ENCODE measurements at regions not wholly inside any gene's neighbourhood (a gene's known extent, or its start where the extent isn't known, plus 50 kb on each side); places are given as distances from the start of the nearest gene placed in this dataset.

DNA sequence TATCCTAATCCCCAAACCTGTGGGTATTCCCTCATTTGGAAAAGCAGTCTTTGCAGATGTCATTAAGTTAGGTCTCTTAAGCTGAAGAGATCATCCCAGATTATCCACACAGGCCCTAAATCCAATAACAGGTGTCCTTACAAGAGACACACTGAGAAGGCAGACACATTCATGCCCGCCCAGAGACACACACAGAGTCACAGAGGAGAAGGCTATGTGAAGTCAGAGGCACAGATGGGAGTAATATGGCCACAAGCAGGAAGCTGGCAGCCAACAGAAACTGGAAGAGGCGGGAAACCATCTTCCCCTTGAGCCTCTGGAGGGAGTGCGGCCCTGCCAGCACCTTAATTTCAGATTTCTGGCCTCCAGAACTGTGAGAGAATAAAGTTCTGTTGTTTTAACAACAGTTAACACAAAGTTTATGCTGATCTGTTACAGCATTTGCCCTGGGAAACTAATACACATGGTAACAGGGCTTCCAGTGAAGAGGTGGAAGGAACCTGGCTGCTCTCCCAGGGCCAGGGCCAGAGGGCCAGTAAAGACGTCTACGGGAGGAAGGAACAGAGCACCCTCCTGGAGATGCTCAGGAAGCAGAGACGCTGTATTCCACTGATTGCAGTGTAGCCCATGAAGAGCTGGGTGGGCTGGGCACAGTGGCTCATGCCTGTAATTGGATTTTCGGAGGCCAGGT is 217.5 kb downstream of the GLI2 start:
- no peak for DNase-seq (ENCODE audit: low read depth in 2 of 2)

DNA sequence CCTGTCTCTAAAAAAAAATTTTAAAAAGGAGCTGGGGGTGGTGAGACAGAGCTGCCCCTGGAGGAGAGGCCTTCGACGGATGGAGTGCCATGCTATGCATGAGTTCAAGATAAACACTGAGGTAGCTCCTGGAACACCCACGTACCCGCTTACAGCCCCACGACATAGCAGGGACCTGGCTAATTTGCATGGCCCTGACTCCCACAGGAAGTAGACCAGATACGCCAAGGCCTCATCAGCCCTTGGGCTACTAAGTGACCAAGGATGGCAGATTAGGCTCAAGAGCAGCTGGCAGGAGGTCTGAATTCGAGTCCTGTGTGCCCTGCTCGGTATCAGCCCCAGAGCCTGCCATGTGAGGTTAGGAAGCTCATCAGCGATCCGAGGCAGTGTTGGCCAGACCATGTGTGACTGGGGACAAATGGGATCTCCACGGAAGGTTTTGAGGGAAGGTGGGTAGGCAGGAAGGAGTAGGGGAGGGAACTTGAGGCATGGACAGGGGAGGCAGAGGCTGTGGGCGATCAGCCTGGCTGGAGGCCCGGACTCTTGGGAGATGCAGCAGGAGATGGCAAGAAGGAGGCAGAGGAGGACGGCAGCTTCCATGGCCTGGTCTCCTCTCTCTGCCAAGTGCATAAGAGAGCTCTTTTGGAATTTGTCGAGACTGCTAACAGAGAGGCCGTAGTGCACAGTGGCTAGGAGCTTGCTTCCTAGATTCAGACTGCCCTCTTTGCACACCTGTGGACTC is 218.3 kb downstream of the GLI2 start:
- no peak for DNase-seq (ENCODE audit: low read depth in 2 of 2)

DNA sequence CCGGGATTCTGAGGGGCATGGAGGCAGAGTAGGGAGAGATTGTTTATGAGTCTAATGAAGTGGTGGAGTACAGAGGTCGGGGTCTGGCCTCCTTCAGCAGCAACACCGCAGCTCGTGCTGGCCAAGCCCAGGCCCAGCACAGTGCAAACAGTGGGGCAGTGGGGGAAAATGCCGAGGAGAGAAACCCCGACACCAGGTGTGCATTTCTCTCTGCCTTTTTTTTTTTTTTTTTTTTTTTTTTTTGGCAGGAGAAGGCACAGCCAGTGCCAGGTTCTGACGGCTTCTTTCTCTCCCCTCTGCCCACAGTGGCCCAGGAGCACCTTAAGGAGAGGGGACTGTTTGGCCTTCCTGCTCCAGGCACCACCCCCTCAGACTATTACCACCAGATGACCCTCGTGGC is 219.3 kb downstream of the GLI2 start:
- DNase-seq (ENCODE audit: low read depth in 2 of 2), result no peak

DNA sequence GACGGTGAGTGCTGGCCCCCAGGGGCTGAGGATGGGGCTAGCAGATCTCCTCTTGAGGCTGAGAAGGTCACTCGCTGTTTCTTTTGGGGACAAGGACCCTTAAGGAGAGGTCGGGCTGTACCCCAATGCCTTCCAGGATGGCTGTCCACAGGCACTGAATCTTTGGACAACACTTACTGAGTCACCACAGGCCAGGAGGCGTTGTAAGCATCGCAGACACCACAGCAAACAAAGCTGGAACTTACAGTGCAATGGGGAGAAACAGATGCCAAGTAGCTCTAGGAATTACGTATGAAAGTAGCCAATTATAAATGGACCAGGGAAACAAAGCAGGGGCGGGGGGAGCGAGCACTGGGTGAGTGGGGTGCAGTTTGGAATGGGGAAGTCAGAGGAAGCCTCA is 219.8 kb downstream of the GLI2 start:
- no peak for DNase-seq (ENCODE audit: low read depth in 2 of 2)

DNA sequence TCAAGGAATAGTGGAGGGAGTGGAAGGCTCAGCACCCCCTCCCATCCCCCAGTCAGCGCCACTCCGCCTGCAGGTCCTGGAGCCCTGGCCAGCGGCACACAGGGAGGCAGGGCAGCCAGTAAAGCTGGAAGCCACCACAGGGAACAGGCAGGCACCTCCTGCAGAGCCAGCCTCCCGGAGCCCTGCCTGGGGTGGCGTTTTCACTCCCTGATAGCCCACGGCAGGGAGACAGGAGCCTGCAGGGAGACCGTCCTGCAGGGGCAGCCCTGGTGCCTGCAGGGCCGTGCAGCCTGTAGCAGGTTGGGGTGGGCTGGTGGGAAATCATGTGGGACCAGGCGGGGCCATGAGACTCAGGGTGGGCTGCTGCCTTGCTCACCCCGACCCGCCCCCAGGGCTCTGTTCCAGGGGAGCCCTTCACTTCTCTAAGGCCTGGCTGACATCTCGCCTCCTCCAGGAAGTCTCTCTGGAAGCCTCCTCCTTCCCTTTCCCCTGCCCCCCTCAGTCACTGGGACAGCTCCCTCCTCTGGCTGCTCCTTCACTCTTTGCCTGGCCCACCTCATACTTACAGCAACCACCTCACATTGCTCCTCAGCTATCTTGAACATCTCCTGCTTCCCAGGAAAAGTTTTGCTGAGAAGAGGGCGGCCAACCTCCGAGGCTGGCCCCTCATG is 221.0 kb downstream of the GLI2 start:
- DNase-seq (ENCODE audit: low read depth in 2 of 2), result no peak

DNA sequence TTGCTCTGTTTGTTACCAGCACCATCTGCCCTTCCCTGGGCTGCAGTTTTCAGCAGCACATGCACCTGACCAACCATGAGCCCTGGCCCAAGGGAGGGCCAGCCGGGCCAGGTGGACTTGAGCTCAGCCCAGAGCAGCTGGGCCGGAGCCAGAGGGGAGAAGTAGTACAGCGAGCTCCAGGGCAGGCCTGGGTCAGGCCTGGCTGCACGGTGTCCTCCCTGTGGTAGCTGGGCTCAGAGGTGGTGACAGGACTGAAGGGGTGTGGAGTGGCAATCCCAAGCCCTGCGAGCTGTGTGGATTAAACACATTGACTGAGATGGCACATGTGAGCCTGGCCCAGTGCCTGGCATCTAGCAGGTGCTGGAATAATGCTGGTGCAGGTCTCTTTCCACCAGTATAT is 222.2 kb downstream of the GLI2 start:
- no peak for DNase-seq (ENCODE audit: low read depth in 2 of 2)

DNA sequence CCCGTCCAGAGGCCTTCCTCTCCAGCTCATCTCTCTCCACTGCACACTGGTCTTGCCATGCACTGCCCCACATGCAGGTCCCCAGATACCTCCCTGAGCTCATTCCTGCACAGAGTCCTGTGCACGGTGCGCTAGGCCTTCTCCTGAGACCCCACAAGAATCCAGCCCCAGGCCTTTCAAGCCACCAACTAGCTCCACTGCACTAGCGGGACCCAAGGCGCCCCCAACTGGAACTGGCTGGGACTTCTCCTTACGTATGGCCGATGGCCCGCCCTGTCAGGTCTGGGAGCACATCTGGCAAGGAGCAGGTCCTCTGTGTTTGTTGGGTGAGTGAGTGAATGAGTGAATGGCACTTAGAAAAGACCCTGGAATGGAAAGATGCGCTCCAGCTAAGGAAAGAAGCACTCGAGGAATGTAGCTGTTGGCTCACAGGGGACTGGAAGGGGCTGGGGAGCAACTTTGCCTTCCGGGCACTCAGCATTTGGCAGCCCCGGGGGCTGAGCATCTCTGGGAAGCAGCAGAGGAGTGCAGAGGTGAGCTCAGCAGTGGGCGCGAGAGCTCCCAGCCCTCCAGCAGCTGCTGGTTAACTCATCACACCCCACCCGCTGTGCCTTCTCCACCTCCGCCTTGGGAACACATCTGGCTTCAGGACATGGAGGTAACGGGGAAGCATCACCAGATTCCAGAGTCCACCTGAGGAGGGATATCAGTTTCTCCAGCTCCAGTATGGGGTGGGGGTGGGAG is 223.1 kb downstream of the GLI2 start:
- DNase-seq (ENCODE audit: low read depth in 2 of 2), result peak; percentile 13 to 18

DNA sequence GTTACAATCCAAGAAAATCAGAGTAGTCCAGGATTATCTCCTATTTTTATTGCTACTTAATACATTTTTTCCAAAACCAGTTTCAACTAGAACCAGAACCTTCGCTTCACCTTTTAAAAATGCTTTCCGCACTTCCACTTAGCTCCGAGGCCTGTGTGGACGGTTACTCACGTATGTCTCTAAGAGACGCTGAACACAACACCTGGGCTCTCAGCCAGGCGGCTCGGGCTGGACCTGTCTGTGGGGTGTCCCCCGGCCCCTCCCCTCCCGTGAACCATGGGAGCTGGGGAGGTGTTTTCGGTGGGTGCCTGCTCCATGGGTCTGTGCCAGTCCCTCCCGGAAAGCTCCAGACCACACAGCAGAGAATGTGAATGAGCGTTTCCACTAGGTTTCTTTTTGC is 223.8 kb downstream of the GLI2 start:
- DNase-seq (ENCODE audit: low read depth in 2 of 2), result no peak

DNA sequence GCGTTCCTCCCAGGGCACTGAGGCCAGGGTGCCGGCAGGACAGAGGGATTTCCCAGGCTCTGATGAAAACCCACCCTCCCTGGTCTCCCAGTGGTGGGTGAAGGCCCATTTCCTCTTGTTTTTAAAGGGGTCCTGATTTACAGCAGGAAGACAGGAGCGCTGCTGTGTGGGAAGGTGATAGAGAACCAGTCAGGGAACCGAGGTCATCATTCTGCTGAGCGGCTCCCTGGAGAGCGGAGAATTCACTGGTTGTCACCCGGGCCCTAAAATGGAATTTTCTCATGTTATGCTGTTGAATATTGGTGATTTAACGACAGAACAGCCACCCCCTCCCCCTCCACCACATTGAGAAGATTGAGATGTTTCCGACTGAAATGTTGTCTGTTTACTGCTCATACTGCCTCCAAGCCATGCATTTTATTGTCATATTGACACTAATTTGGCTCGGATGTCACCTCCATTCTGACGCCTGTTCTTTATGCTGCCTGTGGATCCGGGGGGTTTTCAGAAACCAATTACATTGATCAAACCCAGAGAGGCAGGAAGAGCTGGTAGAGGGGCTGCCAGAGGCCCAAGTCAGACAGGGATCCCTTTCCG is 225.2 kb downstream of the GLI2 start:
- no peak for DNase-seq (ENCODE audit: low read depth in 2 of 2)

DNA sequence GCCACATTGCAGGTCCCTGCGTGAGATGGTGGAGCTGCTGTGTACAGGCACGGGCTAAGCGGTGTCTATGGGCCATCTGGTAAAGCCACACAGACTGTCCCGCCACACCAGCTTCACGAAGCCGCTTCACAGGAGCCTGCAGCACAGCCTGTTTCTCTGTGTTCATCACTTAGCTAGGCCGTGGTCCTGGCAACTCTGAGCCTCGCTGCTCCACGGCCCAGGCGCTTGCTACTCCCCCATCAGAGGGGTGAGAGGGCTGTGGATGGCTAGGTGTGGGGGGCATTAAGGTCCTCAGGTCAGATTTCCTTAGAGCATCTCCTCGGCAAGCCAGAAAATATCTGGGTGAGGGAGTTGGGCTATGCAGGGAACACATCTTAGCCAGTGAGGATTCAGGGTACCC is 225.7 kb downstream of the GLI2 start:
- DNase-seq (ENCODE audit: low read depth in 2 of 2), result no peak

DNA sequence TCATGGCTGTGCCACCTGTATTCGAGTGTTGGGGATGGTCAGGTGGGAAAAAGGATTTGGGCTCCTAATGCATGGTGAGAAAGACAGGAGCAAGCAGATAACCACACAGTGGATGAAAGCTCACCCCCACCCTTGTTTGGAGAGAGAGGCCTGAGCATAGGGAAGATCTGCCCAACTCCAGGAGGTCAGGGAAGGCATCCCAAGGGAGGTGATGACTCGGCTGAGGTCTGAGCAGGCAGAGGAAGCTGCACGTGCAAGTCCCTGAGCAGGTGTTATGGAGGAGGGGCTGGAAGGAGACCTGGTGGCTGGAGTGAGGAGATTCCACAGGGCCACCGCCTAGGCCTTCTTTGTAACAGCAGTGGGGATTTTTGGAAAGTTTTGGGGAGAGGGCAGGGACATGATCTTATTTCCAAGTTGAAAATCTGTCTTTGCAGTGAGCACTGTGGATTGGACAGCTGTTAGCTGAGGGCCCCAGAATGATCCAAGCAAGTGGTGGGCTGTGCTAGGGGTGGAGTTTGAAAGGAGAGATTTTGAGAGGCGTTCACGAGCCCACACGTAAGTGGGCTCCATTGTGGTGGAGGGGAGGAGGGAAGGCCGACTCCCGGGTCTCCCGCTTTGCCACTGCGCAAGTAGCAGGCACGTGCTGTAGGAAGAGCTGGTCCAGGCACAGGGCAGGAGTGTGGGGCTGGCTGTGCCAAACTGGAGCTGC is 228.5 kb downstream of the GLI2 start:
- no peak for DNase-seq (ENCODE audit: low read depth in 2 of 2)

DNA sequence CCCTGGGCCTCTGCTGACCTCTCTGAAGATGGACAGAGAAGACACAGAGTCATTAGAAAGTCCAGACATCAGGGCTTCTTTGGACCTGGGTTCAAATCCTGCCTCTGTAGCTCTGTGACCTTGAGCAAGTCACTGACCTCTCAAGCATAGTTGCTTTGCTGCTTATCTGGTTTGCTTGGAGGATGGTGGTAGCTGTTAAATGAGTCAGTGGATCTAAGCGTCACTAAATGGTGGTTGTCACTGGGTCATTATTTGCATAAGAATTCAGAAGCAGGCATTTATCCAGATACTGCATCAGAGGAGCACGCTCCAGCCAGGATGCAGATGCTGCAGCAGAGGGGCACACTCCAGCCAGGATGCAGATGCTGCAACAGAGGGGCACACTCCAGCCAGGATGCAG is 229.2 kb downstream of the GLI2 start:
- no peak for DNase-seq (ENCODE audit: low read depth in 2 of 2)

DNA sequence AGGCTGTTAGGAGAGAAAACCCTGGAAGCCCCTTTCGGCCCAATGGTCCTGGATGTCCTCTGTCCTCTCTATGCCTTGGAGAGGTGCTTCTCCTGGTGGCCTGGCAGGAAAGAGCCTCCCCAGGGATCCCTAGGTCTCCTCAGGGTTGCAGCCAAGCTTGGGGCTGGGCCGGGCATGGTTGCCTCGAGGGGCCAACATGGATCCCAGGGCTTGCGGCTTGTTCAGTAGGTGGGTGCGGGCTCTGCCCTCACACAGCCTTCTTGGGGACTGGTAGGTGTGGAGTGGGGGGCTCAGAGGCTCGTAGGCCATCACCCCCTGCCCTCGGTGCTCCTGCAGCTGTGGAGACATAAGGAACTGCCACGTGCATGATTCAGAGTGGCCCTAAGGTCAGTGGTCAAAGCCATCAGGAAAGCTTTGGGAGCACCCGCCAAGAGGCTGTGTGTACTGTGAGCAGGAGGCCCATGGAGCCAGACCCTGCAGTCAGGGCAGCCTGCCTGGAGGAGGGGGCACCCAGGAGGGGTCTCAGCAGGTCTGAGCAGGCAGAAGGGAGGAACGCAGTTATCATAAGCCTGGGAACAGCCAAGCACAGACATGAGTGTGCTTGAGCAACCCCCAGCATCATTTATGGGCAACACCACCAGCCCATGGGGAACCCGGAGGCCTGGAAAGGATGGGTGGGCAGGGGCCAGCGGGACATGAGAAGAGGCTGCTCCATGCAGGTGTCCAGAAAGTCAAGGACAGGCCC is 231.0 kb downstream of the GLI2 start:
- DNase-seq (ENCODE audit: low read depth in 2 of 2), result no peak

DNA sequence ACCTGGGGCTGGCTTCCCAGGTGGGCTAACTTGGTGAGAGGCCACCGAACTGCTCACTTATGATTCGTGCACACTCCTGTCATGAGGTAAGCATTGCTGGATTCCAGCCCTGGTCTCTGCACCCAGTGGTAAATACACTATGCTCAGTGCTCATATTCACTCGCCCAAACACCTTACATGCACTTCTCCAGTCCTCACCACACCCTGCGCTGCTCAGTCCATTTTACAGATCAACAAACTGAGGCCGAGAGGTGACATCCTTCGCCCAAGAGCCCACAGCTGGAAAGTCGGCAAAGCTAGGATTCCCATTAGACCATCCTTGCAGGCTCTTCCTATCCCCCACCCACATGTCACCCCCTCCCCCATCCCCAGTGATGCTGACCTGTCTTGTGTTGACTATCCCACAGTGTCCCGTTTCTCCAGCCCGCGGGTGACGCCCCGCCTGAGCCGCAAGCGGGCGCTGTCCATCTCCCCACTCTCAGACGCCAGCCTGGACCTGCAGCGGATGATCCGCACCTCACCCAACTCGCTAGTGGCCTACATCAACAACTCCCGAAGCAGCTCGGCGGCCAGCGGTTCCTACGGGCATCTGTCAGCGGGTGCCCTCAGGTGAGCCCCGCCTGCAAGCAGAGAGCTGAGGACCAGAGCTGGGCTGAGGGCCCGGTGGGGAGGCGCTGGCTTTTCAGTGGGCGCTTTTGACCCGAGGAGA is 232.8 kb downstream of the GLI2 start:
- DNase-seq (ENCODE audit: low read depth in 2 of 2), result no peak

DNA sequence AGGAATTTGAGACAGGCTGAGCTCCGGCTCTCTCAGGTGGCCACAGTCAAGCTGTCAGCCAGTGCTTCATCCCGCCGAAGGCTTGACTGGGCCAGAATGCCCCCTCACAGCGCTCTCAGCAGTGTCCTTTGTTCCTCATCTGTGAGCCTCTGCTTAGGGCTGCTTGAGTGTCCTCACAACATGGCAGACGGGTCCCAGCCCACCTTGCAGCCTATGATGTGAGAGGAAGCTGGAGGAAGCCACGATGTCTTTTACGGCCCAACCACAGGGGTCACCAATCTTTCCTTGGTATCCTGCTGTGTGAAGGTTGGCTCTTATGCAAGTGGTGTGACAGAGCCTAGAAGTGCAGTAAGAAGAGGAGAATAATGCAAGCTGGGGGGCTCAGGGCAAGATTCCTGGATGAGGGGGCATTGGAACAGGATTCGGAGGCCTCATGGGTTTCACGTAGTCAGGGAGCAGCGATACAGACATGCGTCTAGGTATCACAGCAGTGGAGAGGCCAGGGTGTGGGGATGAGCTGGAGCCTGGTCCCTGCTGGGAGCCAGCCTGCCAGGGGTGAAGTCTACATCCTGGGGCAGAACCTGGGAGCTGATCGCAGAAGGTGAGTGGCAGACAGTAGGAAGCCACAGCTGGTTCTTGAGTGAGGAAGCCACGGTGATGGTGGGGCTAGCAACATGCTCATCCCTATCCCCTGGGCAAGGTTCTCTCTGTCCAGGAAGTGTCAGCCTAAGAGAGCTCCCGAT is 234.1 kb downstream of the GLI2 start:
- no peak for DNase-seq (ENCODE audit: low read depth in 2 of 2)

DNA sequence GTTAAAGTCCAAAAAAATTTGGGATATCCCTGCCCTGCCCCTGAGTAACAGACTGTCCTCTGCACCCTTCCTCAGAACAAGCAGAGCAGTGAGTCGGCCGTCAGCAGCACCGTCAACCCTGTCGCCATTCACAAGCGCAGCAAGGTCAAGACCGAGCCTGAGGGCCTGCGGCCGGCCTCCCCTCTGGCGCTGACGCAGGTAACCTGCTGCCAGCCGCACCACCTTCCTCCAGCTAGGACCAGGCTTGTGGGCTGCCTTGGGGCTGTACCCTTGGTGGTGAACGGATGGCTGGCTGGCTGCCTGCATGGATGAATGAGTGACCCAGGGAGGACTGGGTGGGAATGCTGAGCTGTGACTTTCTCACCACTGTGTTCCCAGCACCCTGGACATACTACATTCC is 236.2 kb downstream of the GLI2 start:
- no peak for DNase-seq (ENCODE audit: low read depth in 2 of 2)

DNA sequence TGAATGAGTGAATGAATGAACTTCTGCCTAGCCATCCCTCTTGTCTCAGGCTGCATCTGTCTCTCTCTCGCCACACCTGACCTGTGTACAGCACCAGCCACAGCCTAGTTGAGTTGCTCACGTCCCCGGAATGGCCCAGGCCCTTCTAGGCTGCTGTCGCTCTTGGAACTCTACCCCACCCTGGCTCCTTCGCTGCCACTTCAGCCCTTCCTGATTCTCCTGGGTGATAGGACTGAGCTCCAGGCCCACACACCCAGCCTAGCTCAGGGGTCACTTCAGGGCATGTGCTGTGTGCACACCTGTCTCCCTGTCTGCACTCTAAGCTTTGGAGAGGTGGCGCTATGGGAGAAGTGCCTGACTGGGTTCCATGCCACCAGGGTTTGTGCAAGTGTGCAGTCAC is 236.6 kb downstream of the GLI2 start:
- no peak for DNase-seq (ENCODE audit: low read depth in 2 of 2)

DNA sequence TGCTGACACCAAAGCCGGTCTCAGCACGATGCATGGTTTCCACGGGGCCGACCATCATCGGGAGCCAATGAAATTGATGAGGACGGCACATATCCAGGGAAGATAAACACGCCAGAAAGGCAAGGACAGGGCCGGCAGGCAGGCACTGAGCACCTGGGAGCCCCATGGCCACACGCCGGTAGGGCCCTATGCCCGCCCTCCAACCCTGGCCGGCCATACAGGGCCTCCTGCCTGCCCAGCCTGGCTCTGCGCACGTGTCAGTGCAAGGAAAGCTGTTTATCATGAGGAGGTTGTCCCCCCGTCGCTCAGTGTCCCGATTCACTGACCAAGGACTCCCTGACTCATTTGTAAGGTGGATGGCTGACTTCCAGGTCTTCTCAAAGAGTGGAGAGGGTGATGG is 237.5 kb downstream of the GLI2 start:
- DNase-seq (ENCODE audit: low read depth in 2 of 2), result no peak

DNA sequence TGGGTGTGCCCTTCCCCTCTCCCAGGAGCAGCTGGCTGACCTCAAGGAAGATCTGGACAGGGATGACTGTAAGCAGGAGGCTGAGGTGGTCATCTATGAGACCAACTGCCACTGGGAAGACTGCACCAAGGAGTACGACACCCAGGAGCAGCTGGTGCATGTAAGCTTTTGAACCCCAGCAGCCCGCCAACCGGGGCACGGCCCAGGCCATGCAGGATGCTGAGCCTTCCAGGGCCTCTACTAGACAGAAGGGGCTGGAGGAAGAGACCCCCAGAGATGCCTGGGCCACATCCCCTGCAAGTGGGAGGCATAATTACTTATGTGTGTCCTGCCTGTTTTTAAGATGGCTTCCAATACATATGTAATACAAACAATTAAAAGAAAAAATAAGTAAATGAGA is 239.3 kb downstream of the GLI2 start:
- no peak for DNase-seq (ENCODE audit: low read depth in 2 of 2)
